GM06990 (cell line): ENCODE measurements at regions not wholly inside any gene's neighbourhood (a gene's known extent, or its start where the extent isn't known, plus 50 kb on each side); places are given as distances from the start of the nearest gene placed in this dataset.

Experiments used
- DNase-seq: peaks from one replicate; pipeline ENCODE4 v3.0.0-alpha.2; 2011; ENCODE audit not compliant: insufficient read length; ENCODE audit errors: extremely low read depth
- H3K27me3 ChIP-seq: replicated peaks from 2 replicates; pipeline ENCODE4 v1.6.0; 2011; ENCODE audit warnings: low read length; ENCODE audit not compliant: control insufficient read depth, insufficient read depth
- H3K36me3 ChIP-seq: 2 replicates; pipeline ENCODE4 v1.5.1; 2011; ENCODE audit warnings: low read length; ENCODE audit not compliant: control insufficient read depth, insufficient read depth
- H3K4me3 ChIP-seq: replicated peaks from 2 replicates; pipeline ENCODE4 v1.5.1; 2011; ENCODE audit warnings: low read depth, mild to moderate bottlenecking, control low read depth, low read length
- CTCF ChIP-seq: IDR thresholded peaks from 2 replicates; pipeline ENCODE4 v1.5.1; 2011; ENCODE audit warnings: low read length, control low read depth, mild to moderate bottlenecking, inconsistent platforms; ENCODE audit not compliant: insufficient read depth, poor library complexity, severe bottlenecking

DNA sequence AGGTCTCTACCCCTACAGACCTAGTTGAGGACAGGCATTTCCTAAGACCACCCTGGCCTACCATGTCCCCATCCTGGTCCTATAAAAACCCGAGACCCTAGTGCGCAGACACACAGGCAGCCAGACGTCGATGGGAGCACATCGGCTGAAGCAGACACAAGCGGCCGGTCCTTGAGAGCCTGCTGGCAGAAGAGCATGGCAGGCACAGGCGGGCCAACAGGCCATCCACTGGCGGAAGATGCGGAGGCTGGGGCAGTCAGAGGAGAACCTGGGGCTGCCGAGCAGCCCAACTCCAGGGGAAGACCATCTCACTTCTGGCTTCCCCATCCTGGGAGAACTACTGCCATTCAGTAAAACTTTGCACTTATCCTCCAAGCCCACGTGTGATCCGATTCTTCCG lies 396.8 kb downstream of the AEBP2 start:
- DNase-seq, result no peak
- no peak overlapping the region for H3K4me3 ChIP-seq

GRCh38 chr12:19836456-19836855 lies 397.2 kb downstream of the AEBP2 start:
- no peak overlapping the region for H3K4me3 ChIP-seq
- no peaks in the 10 kb centered on the region for H3K27me3 ChIP-seq
- H3K36me3 ChIP-seq, result no peaks in the 10 kb centered on the region
- TF ChIP-seq CTCF, result no peak
- no peak for DNase-seq

More for the DNA sequence above, 396.8 kb downstream of the AEBP2 start:
- no peak for TF ChIP-seq CTCF
- Histone ChIP-seq H3K36me3 (no peaks in the 10 kb centered on the region), H3K27me3 (no peaks in the 10 kb centered on the region)

DNA sequence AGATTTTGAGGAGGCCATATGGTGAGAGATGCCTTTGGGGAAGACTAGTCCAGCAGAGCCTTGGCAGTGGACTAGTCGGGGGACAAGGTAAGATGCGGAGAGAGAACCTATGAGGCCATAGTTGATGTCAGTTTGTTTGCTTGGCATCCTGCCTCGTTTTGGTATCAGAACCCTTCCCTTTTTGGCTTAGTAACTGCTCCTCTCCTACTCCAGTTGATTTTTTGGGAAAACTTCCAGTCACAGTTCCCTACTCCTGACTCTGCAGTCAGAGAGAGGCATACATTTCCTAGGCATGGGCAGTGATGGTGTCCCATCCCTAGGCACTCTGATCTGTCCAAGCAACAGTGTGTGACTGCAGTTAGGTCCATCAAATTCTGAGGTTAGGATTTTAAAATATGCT lies 398.3 kb downstream of the AEBP2 start:
- no peak for TF ChIP-seq CTCF
- Histone ChIP-seq H3K4me3 (no peak overlapping the region), H3K36me3 (no peaks in the 10 kb centered on the region), H3K27me3 (no peaks in the 10 kb centered on the region)
- DNase-seq, result no peak

DNA sequence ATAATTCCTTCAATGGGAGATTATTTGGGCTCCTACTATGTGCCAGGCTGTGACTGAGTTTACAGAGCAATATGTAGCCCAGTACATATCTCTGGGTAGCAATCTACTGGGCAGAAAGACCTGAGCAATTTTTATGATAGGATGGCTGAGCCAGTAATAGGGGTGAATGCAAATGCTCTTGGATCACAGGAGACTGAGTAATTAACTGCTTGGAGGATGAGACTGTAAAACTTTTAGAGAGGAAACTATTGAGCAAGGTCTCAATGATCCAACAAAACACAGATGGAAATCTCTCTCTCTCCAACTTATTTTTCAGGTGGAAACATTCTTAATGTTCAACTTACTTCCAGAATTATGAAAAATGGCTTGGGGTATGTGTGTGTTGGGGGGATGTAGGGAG lies 402.2 kb downstream of the AEBP2 start:
- H3K36me3 ChIP-seq, result no peaks in the 10 kb centered on the region
- H3K4me3 ChIP-seq, result no peak overlapping the region
- no peak for TF ChIP-seq CTCF
- no peaks in the 10 kb centered on the region for H3K27me3 ChIP-seq
- no peak for DNase-seq

DNA sequence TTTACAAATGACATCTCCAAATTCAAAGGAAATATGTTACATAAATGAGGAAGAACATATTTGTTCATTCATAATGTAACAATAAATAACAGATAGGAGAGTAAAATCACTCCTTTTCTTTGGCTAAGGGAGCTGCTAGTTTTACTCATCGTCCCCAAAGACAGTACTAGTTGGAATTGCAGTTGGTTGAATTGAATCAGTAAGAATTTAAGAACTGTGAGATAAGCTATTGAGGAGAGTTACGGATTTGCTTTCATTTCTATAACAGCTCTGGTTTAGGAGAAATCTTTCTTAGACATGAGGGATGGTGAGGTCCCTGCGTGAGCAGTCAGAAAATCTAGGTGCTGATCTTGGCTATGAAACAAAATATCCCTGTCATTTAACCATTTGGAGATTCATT lies 402.8 kb downstream of the AEBP2 start:
- no peak for DNase-seq
- H3K36me3 ChIP-seq, result no peaks in the 10 kb centered on the region
- no peak overlapping the region for H3K4me3 ChIP-seq
- H3K27me3 ChIP-seq, result no peaks in the 10 kb centered on the region
- TF ChIP-seq CTCF, result no peak

DNA sequence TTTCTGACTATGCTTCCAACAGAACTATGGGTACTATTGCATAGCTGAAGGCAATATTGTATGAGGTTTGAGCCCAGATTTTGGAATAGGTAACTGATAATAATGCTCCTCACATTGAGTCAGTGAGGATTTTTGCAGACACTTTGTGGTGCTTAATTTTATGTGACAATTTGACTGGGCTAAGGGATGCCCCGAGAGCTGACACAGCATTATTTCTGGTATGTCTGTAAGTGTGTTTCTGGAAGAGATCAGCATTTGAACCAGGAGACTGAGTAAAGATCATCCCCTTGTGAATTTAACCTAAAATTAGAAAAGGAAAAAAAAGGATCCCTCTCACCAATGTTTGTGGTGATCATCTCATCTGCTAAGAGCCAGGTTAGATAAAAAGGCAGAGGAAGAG lies 404.9 kb downstream of the AEBP2 start:
- H3K27me3 ChIP-seq, result no peaks in the 10 kb centered on the region
- DNase-seq, result no peak
- no peak overlapping the region for H3K4me3 ChIP-seq
- no peak for TF ChIP-seq CTCF
- no peaks in the 10 kb centered on the region for H3K36me3 ChIP-seq
